HL-60 (cell line): ENCODE measurements at regions not wholly inside any gene's neighbourhood (a gene's known extent, or its start where the extent isn't known, plus 50 kb on each side); places are given as distances from the start of the nearest gene placed in this dataset.

ENCODE experiments used
- CTCF ChIP-seq: IDR thresholded peaks from one replicate; pipeline ENCODE4 v1.5.1; 2011; ENCODE audit warnings: low read length, control low read depth, inconsistent platforms; ENCODE audit not compliant: insufficient read depth
- GABPA ChIP-seq: IDR thresholded peaks from 2 replicates; pipeline ENCODE4 v1.6.1; 2012; ENCODE audit warnings: low read depth
- POLR2AphosphoS5 ChIP-seq: IDR thresholded peaks from 2 replicates; pipeline ENCODE4 v1.6.1; 2012; ENCODE audit warnings: low read depth
- REST ChIP-seq: IDR thresholded peaks from 2 replicates; pipeline ENCODE4 v1.6.1; 2012; ENCODE audit warnings: low read depth; ENCODE audit not compliant: insufficient replicate concordance

GRCh38 chr6:72519871-72520270 lies 102.0 kb upstream of the KCNQ5 start:
- TF ChIP-seq CTCF (no peak), POLR2AphosphoS5 (no peak), REST (no peak), GABPA (no peak)
